Esophagus mucosa (tissue), 1 donor: ENCODE measurements at regions not wholly inside any gene's neighbourhood (a gene's known extent, or its start where the extent isn't known, plus 50 kb on each side); places are given as distances from the start of the nearest gene placed in this dataset.

Experiments
- ATAC-seq: fragments of 200-7000 bp; cut with Tn5 transposase; one replicate; pipeline ENCODE4 v1.9.1; 2020
- donor health status: DM: yes; HTN: yes; CAD: no.

DNA sequence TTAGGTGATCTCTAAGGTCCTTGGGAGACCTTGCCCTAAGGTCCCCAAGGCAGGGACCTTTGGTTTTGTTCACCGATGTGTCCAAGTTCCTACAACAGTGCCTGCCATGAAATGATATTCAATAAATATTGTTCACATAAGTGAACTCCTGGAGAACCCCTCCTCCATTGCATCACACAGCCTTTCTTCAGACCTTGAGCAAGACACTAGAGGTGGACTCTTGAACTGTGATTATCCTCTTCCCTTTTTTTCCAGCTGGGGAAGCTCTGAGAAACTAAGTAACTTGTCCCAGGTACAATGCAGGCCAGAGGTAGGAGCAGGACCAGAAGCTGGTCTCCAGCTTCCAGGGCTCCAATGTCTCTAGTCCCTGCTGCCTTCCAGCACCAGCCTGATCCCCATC is 76.6 kb upstream of the LMO1 start:
- no peak for ATAC-seq

DNA sequence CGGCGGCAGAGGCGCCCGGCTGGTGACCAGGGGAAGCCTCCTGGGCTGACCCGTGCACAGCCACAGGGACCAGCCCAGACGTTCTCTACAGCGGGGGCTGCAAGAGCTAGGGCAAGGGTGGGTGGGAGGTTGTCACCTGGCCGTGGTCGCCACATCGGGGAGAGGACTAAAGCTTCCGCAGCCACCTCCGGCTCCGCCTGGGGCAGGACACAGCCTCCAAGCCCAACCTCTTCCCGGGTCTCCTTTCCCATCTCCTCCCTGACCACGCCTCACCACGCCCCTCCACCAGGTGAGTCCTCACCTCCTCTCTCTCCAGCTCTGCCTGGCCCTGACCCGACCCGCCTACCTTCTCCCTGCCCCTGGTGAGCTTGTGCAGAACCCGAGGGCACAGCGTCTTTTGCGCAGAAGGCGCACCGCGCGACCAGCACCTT is 75.9 kb upstream of the LMO1 start:
- peak; percentile 16 for ATAC-seq

DNA sequence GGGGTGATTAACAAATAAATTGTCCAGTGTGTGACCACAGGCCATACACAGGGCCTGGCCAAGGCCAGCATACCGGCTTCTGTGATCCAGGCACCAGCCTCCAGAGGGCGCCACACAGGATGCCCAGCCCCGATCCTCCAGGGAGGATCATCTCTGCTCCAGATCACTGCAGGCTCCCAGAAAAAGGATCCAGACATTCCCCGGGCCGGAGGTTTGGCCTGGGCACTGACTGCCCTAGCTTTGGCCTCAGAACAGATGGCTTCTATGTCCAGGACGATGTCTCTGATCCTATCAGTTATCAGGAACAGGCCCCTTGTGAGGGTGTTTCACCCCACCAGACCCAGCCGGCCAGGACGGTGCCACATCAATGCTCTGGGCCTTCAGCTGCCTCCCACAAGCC is 74.5 kb upstream of the LMO1 start:
- no peak for ATAC-seq

DNA sequence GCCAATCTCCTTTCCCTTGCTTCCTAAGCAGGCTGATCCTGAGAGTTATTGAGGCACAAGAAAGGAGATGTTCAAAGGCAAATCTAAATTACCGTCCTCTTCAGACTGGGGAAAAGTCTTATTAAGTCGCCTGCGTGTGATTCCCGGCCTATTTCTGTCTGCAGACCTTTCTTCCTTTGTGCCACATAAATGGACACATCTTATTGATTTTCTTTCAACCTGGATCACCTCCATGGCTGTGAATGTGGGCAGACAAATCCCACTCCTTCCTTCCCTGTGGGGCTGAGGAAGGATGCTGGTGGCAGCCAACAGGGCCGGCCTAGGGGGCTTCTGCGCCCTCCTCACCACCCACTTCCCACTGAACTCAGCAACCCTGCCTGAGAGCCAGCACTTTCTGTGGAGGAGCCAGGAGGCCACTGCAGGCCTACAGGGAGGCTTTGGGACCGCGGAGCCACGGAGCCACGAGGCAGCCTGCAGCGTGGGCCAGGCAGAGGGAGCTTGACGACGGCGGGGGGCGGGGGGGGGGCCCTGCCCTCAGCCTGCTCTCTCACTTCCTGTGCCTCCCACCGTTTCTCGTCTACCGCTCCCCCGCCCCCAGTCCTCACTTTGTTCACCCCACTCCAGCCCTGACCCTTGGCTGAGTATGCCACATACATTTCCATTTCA is 73.6 kb upstream of the LMO1 start:
- ATAC-seq = no peak

DNA sequence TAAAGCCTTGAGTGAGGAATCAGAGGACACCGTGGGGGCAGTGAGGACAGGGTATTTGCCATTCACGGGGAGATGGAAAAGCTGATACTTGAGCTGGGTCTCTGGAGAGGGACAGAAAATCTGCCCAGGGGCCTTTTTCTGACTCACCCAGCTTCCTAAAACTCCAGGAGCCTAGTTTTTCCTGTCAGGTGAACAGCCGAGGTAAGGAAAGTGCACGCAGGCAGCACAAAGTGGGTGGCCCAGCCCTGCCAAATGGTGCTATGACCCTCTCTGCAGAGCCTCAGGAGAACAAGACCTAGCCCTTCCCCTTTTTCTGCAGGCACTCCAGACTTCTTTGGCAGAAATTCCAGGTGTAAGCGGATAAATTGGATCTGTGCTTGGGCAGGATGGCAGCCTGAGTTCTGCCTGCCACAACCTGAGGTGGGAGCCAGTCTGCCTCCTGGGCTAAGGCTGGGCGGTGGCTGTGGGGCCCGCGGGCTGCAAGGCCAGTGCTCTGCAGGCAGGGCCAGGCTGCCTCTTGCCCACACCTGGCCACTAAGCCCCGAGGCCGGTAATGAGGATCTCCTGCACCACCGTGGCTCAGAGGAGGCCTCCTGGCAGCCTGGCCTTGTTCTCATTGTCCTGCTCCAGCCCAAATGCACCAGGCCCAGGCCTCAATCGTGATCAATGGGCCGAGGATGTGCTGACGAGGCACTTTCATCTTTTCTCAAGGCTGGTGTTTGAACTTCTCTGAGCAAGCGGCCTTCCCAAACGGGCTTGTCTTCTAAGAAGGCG is 72.9 kb upstream of the LMO1 start:
- ATAC-seq = peak; percentile 63

DNA sequence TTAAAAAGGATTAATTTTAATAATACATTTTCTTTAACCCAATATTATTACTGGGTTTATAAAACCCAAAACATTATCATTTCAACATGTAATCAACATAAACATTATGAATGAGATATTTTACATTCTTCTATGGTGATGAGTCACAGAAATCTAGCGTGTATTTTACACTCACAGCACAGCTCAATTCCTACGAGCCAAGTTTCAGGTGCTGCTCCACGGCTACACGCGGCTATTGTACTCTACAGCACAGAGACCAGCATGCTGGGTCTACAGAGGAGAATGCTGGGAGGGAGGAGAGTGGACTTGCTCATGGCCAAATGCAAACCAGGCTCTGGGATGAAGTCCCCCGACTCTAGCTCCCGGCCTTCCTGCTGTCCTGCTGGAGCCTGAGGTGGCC is 72.0 kb upstream of the LMO1 start:
- ATAC-seq = no peak

DNA sequence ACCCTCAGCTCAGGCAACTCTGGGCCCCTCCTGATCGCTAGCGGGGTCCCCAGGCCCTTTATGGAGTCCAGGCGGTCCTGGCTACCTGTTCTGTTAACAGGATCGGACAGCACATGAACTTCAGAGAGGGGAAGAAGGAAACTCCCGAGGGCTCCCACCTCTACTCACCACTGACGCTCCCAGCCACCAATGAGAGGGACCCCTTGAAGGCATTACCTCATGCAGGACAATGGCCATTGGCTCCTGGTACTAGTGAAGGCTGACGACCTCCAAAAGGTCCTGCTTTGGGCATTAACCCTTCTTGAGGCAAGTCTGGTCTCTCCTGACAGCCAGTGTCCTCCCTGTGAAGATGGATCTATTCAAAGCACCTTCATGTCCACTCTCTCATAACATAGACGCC is 71.5 kb upstream of the LMO1 start:
- no peak for ATAC-seq

DNA sequence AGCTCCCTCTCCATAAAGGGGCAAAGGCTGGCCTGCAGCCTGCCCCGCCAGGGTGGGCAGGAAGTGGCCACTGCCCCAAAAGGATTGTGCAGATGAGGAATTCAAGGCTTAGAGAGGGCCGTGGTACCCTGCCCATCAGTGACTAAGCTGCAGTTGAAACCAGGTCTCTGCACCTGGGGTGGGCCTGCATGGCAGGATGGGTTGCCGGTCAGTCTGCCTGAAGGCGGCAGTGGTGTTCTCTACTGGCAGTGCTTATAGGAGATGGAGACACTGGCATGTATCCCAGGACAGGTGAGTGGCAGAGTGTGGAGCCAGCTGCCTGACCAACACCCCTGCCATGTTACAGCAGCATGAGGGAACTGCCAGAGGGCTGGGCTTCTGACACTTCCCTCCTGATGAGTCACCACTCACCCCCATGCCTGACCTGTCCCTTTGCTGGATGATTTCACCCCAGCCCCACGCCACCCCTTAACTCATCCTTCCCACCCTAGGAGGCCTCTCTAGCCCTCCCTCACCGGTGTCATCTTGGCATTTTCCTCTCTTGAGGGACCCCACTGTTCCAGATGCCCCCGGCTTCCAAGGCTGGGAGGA is 70.2 kb upstream of the LMO1 start:
- peak; percentile 77 for ATAC-seq

DNA sequence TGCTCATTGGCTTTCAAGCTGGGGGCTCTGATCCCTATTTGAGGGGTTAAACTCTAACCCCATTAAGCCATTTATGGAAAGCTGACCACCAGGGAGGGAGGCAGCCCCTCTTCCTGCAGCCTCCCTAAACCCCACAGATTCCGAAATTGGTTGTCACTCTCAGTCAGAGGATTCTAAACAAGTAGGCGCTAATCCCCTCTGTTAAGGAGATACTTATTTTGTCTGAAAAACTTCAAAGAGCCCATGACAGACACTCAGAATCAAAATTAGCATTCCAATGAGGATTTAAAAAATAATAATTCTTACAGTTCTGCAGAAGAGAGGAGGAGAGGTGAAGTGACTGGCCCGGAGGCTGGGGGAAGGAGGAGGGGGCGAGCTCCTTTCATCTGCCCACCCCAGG is 69.7 kb upstream of the LMO1 start:
- no peak for ATAC-seq

DNA sequence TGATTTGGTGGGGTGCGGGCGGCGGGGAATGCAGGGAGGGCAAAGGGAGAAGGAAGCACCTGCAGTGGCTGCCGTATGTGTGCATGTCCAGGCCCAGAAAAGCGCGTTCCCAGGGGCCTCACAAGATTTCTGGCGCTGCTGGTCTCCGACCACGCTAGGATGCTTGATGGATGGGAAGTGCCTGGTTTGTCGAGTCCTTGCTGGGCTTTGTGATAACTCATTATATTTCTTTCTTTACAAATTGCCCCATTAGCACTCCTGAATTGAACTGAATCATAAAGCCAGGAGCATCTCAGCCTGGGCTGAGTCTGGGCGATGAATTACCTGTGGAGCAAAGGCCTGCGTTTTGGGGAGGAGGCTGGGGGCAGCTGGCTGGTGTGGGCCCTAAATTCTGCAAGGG is 69.2 kb upstream of the LMO1 start:
- no peak for ATAC-seq

DNA sequence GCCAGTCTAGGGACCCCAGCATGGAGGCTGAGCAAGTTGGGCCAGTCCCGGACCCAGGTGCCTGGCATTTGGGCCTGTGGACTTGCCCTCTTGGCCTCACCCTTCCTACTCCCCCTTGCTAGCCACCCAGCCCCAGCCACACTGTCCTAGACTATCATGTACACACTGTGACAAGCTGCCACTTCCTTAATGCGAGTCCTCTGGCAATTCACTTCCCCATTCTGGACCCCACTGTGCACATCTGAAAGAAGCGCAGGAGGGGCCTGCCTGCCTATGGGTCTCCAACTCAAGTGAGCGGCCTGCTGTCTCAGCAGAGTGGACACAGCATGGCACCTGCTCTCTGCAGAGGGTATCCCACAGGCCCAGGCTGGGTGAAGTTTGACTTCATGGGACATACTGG is 68.5 kb upstream of the LMO1 start:
- no peak for ATAC-seq

DNA sequence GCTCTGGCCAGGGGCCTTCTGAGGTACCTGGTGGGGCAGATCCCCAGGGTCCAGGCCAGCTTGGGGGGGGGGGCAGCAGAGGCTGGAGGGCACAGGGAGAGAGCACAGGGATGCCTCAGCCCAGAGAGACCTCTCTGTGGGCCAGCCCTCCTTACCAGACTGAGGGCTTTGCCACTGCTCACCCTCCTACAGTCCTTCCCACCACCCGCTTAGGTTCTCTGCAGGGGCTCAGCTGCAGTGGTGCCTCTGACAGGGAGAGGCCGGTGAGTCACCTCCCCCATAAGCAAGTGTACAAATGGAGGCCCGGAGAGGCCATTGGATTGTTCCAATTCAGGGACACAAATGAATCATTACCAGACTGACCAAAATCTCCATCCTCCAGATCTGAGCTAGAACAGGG is 68.1 kb upstream of the LMO1 start:
- no peak for ATAC-seq

DNA sequence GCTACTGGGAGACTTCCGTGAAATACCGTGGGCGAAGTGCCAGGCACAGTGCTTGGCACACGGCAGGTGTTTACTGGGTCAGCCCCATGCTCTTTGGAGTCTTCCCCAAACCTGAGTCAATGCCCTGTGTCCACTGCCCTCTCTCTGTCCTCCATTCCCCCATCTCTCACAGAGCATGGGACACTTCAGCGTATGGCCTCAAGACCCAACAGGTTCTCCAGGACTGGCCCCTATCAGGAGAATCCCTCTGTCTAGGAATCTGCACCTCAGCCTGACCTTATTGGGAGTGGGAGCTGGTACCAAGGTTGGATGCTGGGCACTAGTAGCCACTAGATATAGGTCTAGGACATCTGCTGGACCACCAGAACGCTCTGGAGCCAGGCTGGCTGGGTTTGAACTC is 67.2 kb upstream of the LMO1 start:
- no peak for ATAC-seq

DNA sequence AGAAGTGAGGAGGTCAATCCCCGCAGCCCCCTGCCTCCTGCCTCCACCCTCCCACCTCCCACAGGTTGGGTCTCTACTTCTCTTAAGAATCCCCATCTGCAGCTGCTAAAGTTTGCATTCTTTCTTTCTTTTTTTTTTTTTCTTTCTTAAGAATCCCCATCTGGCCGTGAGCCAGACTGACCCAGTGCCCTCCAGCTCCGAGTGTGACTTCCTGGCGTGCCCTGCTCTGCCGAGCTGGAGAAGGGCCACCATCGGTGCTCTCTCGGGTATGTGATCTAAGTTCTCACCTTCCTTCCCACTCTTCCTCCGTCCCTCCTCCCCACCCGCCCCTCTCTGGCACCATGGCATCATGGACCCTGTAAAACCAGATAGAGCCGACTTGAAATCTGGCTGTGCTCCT is 66.7 kb upstream of the LMO1 start:
- no peak for ATAC-seq

DNA sequence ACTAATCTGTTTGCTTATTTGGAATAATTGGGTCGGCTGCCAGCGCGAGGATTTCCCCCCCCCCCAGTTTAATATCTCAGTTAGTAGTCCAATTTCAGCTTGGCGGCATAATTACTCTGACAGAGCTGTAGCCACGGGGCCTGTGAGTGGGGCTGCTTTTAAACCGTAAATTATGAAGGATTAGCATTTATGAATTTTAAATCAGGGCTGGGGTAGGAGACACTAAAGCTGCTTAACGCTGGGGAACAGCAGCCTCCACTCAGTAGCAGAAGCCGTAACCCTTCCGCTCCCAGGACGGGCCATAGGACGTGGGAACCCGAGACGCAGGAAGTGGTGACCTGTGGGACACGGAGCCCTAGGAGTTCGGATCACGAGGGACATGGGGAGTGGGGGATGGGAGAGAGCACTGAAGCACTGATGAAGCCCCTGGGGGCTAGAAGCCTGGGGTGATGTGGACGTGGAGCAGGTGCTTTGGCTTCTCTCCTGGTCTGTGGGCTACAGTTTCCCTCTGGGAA is 66.2 kb upstream of the LMO1 start:
- no peak for ATAC-seq

DNA sequence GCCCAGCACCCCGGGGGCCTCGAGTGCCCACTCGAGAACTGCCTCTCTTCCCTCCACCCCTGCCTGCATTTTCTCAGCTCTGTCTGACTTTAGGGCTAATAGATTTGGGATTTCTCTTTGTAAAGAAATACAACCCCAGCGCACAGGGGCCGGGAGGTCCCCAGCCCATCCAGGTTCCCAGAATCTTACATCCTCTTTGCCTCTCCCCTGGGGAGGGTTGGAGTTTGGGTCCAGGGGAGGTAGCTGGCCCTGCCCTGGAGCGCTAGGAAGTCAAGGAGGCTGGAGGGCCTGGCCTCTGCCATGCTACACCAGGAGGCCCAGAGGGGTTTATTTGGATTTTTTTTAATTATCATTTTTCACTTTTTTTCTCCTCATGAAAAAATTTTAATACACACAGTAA is 65.7 kb upstream of the LMO1 start:
- ATAC-seq = no peak

DNA sequence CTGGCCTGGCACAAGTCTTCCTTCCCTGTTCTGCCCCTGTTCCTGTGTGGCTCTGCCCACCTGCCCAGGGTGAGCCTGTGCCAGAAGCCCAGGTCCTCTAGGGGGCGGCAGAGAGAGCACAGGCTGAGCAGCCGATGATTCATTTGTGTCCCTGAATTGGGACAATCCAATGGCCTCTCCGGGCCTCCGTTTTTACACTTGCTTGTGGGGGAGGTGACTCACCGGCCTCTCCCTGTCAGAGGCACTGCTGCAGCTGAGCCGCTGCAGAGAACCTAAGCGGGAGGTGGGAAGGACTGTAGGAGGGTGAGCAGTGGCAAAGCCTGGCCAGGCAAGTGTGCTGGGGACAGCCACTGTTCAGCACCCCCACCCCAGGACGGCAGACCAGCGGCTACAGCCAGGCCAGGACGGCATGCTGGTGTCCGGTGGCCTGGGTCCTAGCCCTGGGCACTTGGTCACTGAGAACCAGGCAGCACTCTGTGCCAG is 65.2 kb upstream of the LMO1 start:
- ATAC-seq = peak; percentile 91

DNA sequence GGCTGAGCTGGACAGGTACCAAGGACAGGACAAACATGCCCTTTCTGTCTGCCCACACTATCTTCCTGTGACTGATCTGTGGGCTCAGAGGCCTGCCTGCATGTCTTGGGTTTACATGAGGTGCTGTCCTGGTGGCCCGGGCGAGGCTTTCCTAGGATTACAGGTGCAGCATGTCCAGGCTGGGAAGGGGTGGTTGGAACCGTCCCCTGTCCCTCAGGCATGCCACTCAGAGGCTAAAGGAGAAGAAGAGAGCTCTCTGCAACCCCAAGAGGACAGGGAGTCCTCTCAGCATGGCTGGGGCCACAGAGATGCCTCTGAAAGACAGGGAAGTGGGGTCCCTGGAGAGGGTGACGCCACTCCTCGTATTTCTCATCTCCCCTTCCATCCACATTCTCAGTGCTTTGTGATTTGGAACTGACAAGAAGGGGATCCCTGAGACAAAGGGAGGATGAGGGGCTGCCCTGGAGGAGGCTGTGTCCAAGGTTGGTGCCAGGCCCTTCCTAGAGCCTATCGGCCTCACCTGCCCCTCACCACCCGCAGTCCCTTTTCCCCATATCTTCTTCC is 64.6 kb upstream of the LMO1 start:
- peak; percentile 10 for ATAC-seq

DNA sequence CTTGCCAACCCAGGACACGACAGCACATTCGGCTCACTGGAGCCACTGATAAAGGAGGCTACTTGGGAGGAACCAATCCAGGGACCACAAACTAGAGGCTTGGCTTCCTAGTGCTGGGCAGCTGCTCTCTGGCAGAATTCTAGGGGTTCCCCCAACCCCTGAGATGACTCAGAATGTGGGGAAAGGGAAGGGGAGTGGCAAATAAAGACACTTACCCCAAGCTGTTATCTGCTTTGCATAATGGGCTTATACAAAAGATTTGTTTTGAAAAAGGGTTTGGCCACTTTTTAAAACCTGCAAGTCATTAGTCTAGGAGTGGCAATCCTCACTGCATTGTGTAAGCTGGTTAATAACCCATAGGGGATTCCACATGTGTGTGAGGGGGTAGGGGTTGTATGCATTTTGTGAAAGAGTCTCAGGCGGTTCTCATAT is 64.1 kb upstream of the LMO1 start:
- ATAC-seq = peak; percentile 61

DNA sequence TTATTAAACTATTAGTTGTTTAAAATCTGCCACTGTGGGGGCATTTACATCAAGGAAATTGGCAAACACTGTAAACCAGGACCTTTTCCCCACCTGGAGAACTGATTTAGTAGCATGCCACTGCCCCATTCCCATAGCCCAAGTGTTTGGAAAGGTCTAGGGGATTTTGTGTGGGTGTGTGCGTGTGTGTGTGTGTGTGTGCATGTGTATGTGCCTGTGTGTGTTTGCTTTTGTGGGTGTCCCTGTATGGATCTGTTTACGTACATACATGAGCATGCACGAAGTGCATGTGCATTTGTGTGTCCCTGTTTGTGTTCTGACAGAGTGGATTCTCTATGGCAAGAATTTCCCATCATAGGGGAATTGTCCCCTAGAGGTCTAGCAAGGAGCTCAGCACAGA is 62.7 kb upstream of the LMO1 start:
- no peak for ATAC-seq

DNA sequence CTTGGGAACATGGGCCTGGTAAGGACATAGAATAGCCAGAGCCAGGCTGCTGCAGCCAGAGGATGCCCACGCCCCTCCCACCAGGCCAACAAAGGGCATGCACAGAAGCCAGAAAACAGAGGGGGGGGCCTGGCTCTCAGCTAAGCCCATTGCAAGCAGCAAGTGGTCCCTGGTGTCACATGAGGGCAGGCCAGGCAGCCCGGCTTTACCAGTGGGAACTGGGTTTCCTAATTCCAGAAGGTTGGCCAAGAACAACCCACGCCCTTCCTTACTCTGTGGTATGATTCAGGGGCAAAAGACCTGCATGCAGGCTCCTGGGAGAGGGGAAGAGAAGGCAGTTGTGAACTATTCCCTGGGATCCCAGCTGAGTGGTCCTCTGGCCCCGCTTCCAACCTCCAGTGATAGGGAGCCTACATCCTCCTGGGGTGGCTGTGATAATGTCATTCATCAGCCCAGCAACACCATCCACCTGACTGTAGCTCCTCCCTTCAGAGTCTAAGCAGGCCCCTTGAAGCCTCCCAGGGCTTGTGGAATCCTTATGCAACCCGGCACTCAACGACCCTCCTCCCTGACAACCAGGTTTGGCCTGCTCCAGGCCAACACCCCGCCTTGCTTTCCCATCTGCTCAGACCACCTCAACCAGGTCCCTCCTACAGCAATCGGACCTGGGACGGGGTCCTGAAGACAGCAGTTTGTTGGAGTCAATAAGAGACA is 62.1 kb upstream of the LMO1 start:
- ATAC-seq = no peak

DNA sequence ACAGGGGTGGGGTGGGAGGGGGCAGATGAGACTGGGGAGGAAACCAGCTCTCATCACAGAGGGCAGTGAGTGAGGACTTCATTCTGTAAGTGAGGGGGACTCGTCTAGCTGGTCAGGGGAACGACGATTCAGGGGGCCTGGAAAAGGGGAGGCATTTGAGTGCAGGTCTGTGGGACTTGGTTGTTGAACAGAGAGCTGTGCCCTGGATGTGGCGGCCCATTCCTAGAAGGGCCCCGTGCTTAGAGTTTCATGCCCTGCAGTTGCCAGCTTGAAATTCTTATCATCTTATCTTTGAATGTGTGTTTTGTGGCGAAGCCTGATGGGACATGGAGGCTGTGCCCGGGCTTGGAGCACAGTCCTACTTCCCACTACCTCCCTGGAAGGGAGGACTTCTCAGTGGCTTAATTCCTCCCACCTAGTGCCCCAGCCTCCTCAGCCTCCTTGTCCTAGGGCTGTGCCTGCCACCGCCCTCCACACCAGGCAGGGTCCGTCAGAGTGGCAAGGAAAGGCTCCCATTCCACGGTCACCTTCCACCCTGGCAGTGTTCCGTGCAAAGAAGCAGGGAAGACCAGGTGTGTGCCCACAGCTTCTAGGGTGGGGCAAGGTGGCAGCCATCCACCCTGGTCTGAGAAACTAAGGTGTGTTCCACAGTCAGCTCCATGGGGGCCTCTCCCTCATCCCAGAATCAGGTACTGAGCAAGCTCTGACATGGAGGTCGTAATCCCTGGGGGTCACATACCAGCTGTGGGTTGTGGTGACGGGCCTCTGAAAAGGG is 59.7 kb upstream of the LMO1 start:
- ATAC-seq = no peak
